HepG2 (cell line): ENCODE measurements at regions not wholly inside any gene's neighbourhood (a gene's known extent, or its start where the extent isn't known, plus 50 kb on each side); places are given as distances from the start of the nearest gene placed in this dataset.

ENCODE experiments used
- ATAC-seq: fragments of 200-7000 bp; cut with Tn5 transposase; 3 replicates; pipeline ENCODE4 v1.9.1; 2020; ENCODE audit warnings: mild to moderate bottlenecking, moderate library complexity
- BruUV-seq: library from RNA; stranded (reverse); fragments of 400-500 nt; replicated peaks from 2 replicates; lab custom pipeline; 2021; lab: Mats Ljungman, UMichigan
- CTCF ChIA-PET: fragments of 300-600 bp; formaldehyde crosslinking; extraction: SDS; loops from one replicate; lab custom pipeline; 2021; ENCODE audit warnings: low total read pairs, inconsistent platforms, low intra/inter-chr PET ratio; lab: Yijun Ruan, JAX
- POLR2A ChIA-PET: fragments of 350-600 bp; sonication (Branson Sonifier 250); formaldehyde crosslinking; loops from one replicate; lab custom pipeline; 2020; ENCODE audit warnings: antibody characterized with exemption, inconsistent platforms; lab: Yijun Ruan, JAX
- DNase-seq: peaks from one replicate; pipeline ENCODE4 v3.0.0-alpha.2; 2015; ENCODE audit warnings: low spot score
- FAIRE-seq: peaks from 3 replicates; lab custom pipeline; 2011; peaks lifted over from hg19 to GRCh38; lab: Jason Lieb, UNC
- H2AFZ ChIP-seq: one replicate; pipeline ENCODE4 v1.6.1; 2011; ENCODE audit warnings: low read length, inconsistent platforms
- H3K27ac ChIP-seq: fragments of 300-600 bp; 3 replicates; pipeline ENCODE4 v1.8.0; 2011; ENCODE audit warnings: mixed run types, mild to moderate bottlenecking, mixed read lengths, low read length, inconsistent platforms; ENCODE audit not compliant: insufficient read depth; ENCODE audit errors: extremely low read length
- H3K27me3 ChIP-seq, 2 experiments: fragments of 200-600 bp in 1 of 2; 2 replicates in 1 of 2; 3 replicates in 1 of 2; pipeline versions ENCODE4 v1.6.0 to v1.8.0; 2011; ENCODE audit warnings: low read length in 2 of 2, mild to moderate bottlenecking in 2 of 2, moderate library complexity in 2 of 2, inconsistent platforms in 1 of 2; ENCODE audit not compliant: insufficient read depth in 2 of 2, control insufficient read depth in 1 of 2
- H3K36me3 ChIP-seq, 2 experiments: fragments of 200-600 bp in 1 of 2; replicated peaks in 1 of 2; 2 replicates in 1 of 2; 3 replicates in 1 of 2; pipeline versions ENCODE4 v1.5.1 to v1.8.0; 2011; ENCODE audit warnings: low read length in 2 of 2, inconsistent platforms in 1 of 2; ENCODE audit not compliant: insufficient read depth in 2 of 2, control insufficient read depth in 1 of 2
- H3K4me1 ChIP-seq: 2 replicates; pipeline ENCODE4 v1.5.1; 2012; ENCODE audit warnings: low read length, inconsistent platforms; ENCODE audit not compliant: insufficient read depth
- H3K4me2 ChIP-seq: 2 replicates; pipeline ENCODE4 v1.6.0; 2011; ENCODE audit warnings: low read depth, low read length, inconsistent platforms
- H3K4me3 ChIP-seq, 3 experiments: fragments of 200-600 bp in 1 of 3; sonication (generic), shearing (Covaris generic) in 1 of 3; replicated peaks in 1 of 3; 2 replicates each; pipeline ENCODE4 v1.5.1; 2011 to 2016; ENCODE audit warnings: low read length in 3 of 3, inconsistent platforms in 2 of 3, low read depth in 2 of 3, mild to moderate bottlenecking in 2 of 3, control low read depth in 1 of 3, mixed read lengths in 1 of 3; ENCODE audit not compliant: insufficient read depth in 1 of 3
- H3K79me2 ChIP-seq: one replicate; pipeline ENCODE4 v1.6.1; 2011; ENCODE audit warnings: low read length, inconsistent platforms; ENCODE audit not compliant: insufficient read depth
- H3K9ac ChIP-seq: 2 replicates; pipeline ENCODE4 v1.6.0; 2011; ENCODE audit warnings: mild to moderate bottlenecking, low read depth, low read length, inconsistent platforms; ENCODE audit not compliant: insufficient read depth
- H3K9me3 ChIP-seq: 2 replicates; pipeline ENCODE4 v1.5.1; 2012; ENCODE audit warnings: mild to moderate bottlenecking, low read length
- H4K20me1 ChIP-seq: 2 replicates; pipeline ENCODE4 v1.6.0; 2011; ENCODE audit warnings: inconsistent platforms, mild to moderate bottlenecking, low read length, moderate library complexity; ENCODE audit not compliant: insufficient read depth
- BORCS8-MEF2B ChIP-seq: sonication (generic); formaldehyde crosslinking; IDR thresholded peaks from 2 replicates; pipeline ENCODE4 v1.8.0; 2022; ENCODE audit warnings: mild to moderate bottlenecking, missing genetic modification reagents
- CSRNP2 ChIP-seq: sonication (generic); formaldehyde crosslinking; conservative IDR thresholded peaks from 2 replicates; pipeline ENCODE4 v1.8.0; 2022; ENCODE audit warnings: low read depth, missing genetic modification reagents
- MNT ChIP-seq: fragments of 450-650 bp; IDR thresholded peaks from 2 replicates; pipeline ENCODE4 v1.6.1; 2016
- NKX3-1 ChIP-seq: sonication (generic); formaldehyde crosslinking; IDR thresholded peaks from 2 replicates; pipeline ENCODE4 v1.5.0; 2020; ENCODE audit warnings: missing genetic modification reagents
- SNAPC2 ChIP-seq: sonication (generic); formaldehyde crosslinking; IDR thresholded peaks from 2 replicates; pipeline ENCODE4 v1.8.1; 2022; ENCODE audit warnings: mild to moderate bottlenecking, missing genetic modification reagents
- SRSF1 ChIP-seq: fragments of 200-400 bp; formaldehyde crosslinking; optimal IDR thresholded peaks from 2 replicates; pipeline ENCODE3; 2017; ENCODE audit warnings: mild to moderate bottlenecking, low read depth, low read length, moderate library complexity
- ZNF136 ChIP-seq: sonication (generic); formaldehyde crosslinking; IDR thresholded peaks from 2 replicates; pipeline ENCODE4 v1.8.1; 2022; ENCODE audit warnings: low read depth, mild to moderate bottlenecking, moderate library complexity, missing genetic modification reagents
- ZNF512B ChIP-seq: sonication (generic); formaldehyde crosslinking; IDR thresholded peaks from 2 replicates; pipeline ENCODE4 v1.5.1; 2020; ENCODE audit warnings: missing genetic modification reagents, mild to moderate bottlenecking, borderline replicate concordance
- WGBS: methylation state at CpG from one replicate; pipeline ENCODE4 v1.1.6; 2017; ENCODE audit warnings: low lambda C conversion rate; 5-methylcytosine and 5-hydroxymethylcytosine counted together
- in situ Hi-C: cut with HindIII; loops from 2 replicates; pipeline ENCODE4 v1.10.0; 2017; ENCODE audit warnings: low pct_unique_long_range_greater_than_20kb; ENCODE audit not compliant: extremely low pct_ligation_motif_present
- intact Hi-C: fragments of 100-400 bp; cut with micrococcal nuclease; formaldehyde crosslinking; loops from one replicate; pipeline ENCODE4 v1.10.0; 2022; ENCODE audit not compliant: unreplicated experiment

- BruUV-seq: no TSS peak
- no peaks in the 10 kb centered on the region for H4K20me1 ChIP-seq
- WGBS: 17% methylated on average over 2 of the region's 2 CpGs
- no peaks in the 10 kb centered on the region for H3K79me2 ChIP-seq
- no peak for TF ChIP-seq ZNF136 (CRISPR knock-in tag)
- no peak for TF ChIP-seq MNT
- TF ChIP-seq NKX3-1: no peak
- TF ChIP-seq ZNF512B (CRISPR knock-in tag): no peak
- TF ChIP-seq BORCS8-MEF2B: no peak
- no peak for TF ChIP-seq CSRNP2 (CRISPR knock-in tag)
- no peak for TF ChIP-seq SRSF1
- no peak for TF ChIP-seq SNAPC2 (CRISPR knock-in tag)
- H3K9ac ChIP-seq: no peak overlapping the region
- in situ Hi-C loops (no loop called here), intact Hi-C loops (no loop called here)
- no peak overlapping the region for H3K4me3 ChIP-seq
- DNase-seq (no peak), FAIRE-seq (no peak), ATAC-seq (no peak)
- H3K36me3 ChIP-seq: no peaks in the 10 kb centered on the region
- H3K4me2 ChIP-seq: 0 out of 2 replicates have a peak overlapping the region, but pooled peaks have one; percentile 7
- peak overlapping the region; percentile 5 for H2AFZ ChIP-seq
- no peak overlapping the region for H3K27ac ChIP-seq
- H3K9me3 ChIP-seq: peaks cover 1% of the 10 kb centered on the region
- H3K27me3 ChIP-seq: no peaks in the 10 kb centered on the region
- CTCF ChIA-PET: no interaction called here
- POLR2A ChIA-PET: no interaction called here
- H3K4me1 ChIP-seq: no peaks in the 10 kb centered on the region
Measured at GRCh38 chr7:120033114-120033513, 239.9 kb upstream of the KCND2 start.
